Fibroblast of skin of right quadriceps (primary cell): ENCODE measurements at regions not wholly inside any gene's neighbourhood (a gene's known extent, or its start where the extent isn't known, plus 50 kb on each side); places are given as distances from the start of the nearest gene placed in this dataset.
"Not testable (repeated sequence)": the region's sequence is repeated elsewhere in the genome, so short reads cannot be mapped to it uniquely, and the experiment has no call there.

ENCODE experiments used
- DNase-seq: peaks from one replicate; pipeline ENCODE4 v3.0.0-alpha.2; 2013

DNA sequence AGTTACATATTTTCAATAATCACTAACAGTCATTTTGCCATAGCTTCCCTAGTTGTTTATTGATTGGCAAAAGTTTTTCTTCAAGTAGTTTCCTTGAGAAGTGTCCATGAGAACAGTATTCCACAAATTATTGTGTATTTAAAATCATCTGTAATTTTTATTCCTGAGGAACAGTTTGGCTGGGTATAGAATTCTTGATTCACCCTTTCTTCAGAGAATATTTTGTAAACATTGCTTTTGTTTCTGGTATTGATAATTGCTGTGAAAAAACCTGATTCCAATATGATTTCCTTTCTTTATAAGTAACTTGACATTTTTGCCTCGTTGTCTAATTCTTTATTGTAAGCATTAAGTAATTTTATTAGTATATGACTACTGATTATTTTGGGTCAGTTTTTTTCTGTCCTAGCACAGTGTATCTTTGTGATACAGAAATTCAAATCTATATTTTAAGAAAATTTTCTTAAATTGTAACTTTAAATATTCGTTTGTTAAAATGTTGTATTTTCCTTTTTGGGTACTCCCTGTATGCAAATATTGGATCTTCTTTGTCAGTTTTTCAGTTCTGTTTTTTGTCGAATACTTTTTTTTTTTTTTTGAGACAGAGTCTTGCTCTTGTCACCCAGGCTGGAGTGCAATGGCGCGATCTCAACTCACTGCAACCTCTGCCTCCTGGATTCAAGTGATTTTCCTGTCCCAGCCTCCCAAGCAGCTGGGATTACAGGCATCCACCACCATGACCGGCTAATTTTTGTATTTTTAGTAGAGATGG, 162.0 kb upstream of the ATP2B1 start:
- no peak for DNase-seq

GRCh38 chr12:89867611-89868010, 159.0 kb upstream of the ATP2B1 start:
- DNase-seq: not testable (repeated sequence)

GRCh38 chr12:89864411-89864810, 155.8 kb upstream of the ATP2B1 start:
- DNase-seq: no peak

DNA sequence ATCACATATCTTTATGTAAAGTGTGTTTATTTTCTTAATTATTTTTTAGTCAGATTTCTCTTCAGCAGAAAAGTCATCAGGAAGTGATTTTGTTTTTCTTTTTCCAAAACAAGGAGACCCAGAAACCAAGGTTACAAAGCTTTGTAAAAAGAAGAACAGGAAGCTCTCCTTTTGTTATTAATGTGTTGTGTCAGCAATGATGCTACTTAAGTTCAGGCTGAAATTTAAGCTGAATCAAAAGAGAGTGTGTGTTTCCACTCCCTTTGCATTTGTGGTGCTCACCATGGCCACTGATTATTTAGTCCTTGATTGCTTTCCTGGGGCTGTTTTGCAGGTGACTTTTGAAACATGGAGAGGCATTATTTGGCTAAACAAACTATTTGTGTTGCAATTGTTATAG, 155.3 kb upstream of the ATP2B1 start:
- DNase-seq: no peak

GRCh38 chr12:89863493-89863938, 154.9 kb upstream of the ATP2B1 start:
- DNase-seq: no peak

- no peak for DNase-seq
Observed at GRCh38 chr12:89862511-89863445, 154.1 kb upstream of the ATP2B1 start.

GRCh38 chr12:89861086-89861485, 152.4 kb upstream of the ATP2B1 start:
- no peak for DNase-seq

GRCh38 chr12:89859508-89860220, 151.0 kb upstream of the ATP2B1 start:
- no peak for DNase-seq

DNA sequence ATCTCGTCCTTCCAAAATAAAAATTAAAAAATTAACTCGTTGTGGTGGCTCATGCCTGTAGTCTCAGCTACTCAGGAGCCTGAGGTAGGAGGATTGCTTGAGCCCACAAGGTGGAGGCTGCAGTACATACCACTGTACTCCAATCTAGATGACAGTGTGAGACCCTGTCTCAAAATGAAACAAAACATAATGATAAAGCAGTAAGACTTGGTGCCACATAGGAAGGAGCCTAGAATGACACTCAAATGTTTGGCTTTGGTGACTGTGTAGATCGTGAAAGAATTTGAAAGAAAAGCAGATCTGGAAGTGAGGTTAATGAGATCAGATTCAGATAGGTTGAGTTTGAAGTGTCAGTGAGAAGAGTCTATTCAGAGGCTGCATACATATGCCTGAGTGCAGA, 150.1 kb upstream of the ATP2B1 start:
- no peak for DNase-seq

GRCh38 chr12:89857652-89858274, 149.1 kb upstream of the ATP2B1 start:
- no peak for DNase-seq

- peak; percentile 93 for DNase-seq
Observed at GRCh38 chr12:89856431-89856830, 147.8 kb upstream of the ATP2B1 start.

DNA sequence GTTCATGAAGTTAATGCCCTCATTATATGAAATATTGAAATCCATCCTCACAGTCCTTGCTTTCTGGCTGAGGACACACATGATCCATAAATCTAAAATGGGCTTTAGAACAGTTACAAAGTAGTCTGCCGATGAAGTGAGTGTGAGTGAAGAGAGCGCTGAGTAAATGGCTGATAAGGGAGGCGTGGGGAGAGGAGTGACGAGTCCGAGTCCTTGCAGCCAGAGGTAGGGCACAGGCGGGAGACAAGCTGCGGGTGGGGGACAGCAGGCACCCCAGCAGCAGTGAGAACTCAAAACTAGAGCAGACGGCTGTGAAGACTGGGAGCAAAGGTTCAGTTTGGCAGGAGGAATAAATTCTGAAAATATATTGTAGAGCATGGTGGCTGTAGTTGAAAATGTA, 140.1 kb upstream of the ATP2B1 start:
- no peak for DNase-seq

GRCh38 chr12:89846473-89847055, 137.9 kb upstream of the ATP2B1 start:
- no peak for DNase-seq

DNA sequence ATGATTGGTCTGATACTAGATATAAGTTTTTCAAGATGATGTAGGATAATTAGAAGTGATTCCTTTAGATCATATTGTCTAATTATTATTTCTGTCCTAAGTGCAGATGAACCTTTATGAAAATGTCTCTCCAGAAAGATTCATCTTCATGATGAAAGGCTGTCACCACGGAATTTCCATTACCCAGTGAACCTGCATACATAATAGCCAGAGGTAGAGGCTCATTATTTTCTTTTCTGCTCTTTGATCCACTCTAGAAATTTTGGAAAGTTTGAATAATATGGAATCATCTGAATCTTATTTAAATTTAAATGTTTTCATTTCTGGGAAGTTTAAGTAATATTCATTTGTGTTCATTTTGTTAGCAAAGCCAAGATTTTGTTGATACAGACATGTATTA, 137.1 kb upstream of the ATP2B1 start:
- DNase-seq: no peak

GRCh38 chr12:89845366-89845765, 136.7 kb upstream of the ATP2B1 start:
- no peak for DNase-seq

- DNase-seq: no peak
Observed at GRCh38 chr12:89844539-89844938, 135.9 kb upstream of the ATP2B1 start.

GRCh38 chr12:89840162-89840922, 131.7 kb upstream of the ATP2B1 start:
- no peak for DNase-seq

DNA sequence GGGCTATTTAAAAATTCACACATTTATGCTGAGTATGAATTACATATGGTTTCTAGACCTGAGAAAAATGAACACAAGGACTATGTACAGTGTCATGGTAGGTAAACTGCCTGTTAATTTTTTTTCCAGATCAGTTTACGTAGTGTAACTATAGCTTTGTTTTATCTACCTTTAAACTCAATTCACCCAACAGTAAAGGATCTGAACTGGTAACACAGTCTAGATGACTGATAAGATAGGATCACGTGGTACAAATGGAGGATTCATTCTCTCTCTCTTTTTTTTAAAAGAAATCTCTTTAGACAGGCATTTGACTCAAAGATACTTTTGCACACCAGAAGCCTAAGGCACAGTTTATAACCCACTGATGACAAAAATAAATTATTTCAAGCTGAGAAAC, 130.8 kb upstream of the ATP2B1 start:
- DNase-seq: no peak

GRCh38 chr12:89838833-89839232, 130.2 kb upstream of the ATP2B1 start:
- no peak for DNase-seq

GRCh38 chr12:89836026-89836425, 127.4 kb upstream of the ATP2B1 start:
- no peak for DNase-seq

- DNase-seq: no peak
Observed at GRCh38 chr12:89834676-89835075, 126.0 kb upstream of the ATP2B1 start.
